SK-N-SH (cell line): ENCODE measurements at regions not wholly inside any gene's neighbourhood (a gene's known extent, or its start where the extent isn't known, plus 50 kb on each side); places are given as distances from the start of the nearest gene placed in this dataset.

Experiments
- CTCF ChIA-PET: fragments of 300-600, 350-600 bp; formaldehyde crosslinking; extraction: SDS; loops from one replicate; lab custom pipeline; 2021; lab: Yijun Ruan, JAX
- POLR2A ChIA-PET: fragments of 350-600 bp; sonication (Branson Sonifier 250); formaldehyde crosslinking; extraction: SDS; loops from one replicate; lab custom pipeline; 2020; ENCODE audit warnings: antibody characterized with exemption, inconsistent platforms; lab: Yijun Ruan, JAX
- DNase-seq: peaks from one replicate; pipeline ENCODE4 v3.0.0; 2012
- H2AFZ ChIP-seq: fragments of 200-600 bp; sonication (generic); 2 replicates; pipeline ENCODE4 v1.8.1; 2016; ENCODE audit warnings: antibody characterized with exemption, mild to moderate bottlenecking, low read depth
- H3F3A ChIP-seq: fragments of 200-600 bp; sonication (generic); replicated peaks from 2 replicates; pipeline ENCODE3; 2016; ENCODE audit warnings: antibody characterized with exemption, mild to moderate bottlenecking; ENCODE audit not compliant: insufficient read depth
- H3K27ac ChIP-seq, 2 experiments: fragments of 200-500 bp in 1 of 2; fragments of 200-600 bp in 1 of 2; sonication (Bioruptor generic) in 1 of 2; sonication (generic), shearing (Covaris generic) in 1 of 2; 2 replicates each; pipeline versions ENCODE4 v1.5.1 to v1.6.1; 2014 to 2016; ENCODE audit warnings: low read depth in 2 of 2, inconsistent platforms in 1 of 2, low read length in 1 of 2, mild to moderate bottlenecking in 1 of 2, mixed read lengths in 1 of 2
- H3K27me3 ChIP-seq: fragments of 200-600 bp; sonication (generic), shearing (Covaris generic); 2 replicates; pipeline ENCODE4 v1.6.1; 2016; ENCODE audit warnings: mixed run types; ENCODE audit not compliant: insufficient read depth
- H3K36me3 ChIP-seq, 2 experiments: fragments of 200-500 bp in 1 of 2; fragments of 200-600 bp in 1 of 2; sonication (Bioruptor generic) in 1 of 2; sonication (generic) in 1 of 2; replicated peaks in 1 of 2; 2 replicates each; pipeline versions ENCODE3 to v1.5.1; 2014 to 2016; ENCODE audit warnings: low read length in 1 of 2, mild to moderate bottlenecking in 1 of 2; ENCODE audit not compliant: insufficient read depth in 2 of 2, control insufficient read depth in 1 of 2
- H3K4me1 ChIP-seq, 2 experiments: fragments of 200-500 bp in 1 of 2; fragments of 200-600 bp in 1 of 2; sonication (Bioruptor generic) in 1 of 2; sonication (generic), shearing (Covaris generic) in 1 of 2; 2 replicates each; pipeline versions ENCODE4 v1.5.1 to v1.6.1; 2014 to 2016; ENCODE audit warnings: low read depth in 1 of 2, low read length in 1 of 2, mixed run types in 1 of 2; ENCODE audit not compliant: insufficient read depth in 2 of 2, control insufficient read depth in 1 of 2
- H3K4me2 ChIP-seq: fragments of 200-600 bp; sonication (generic), shearing (Covaris generic); 2 replicates; pipeline ENCODE4 v1.6.1; 2017; ENCODE audit warnings: mixed run types
- H3K4me3 ChIP-seq, 2 experiments: fragments of 200-500 bp in 1 of 2; fragments of 200-600 bp in 1 of 2; sonication (Bioruptor generic) in 1 of 2; sonication (generic), shearing (Covaris generic) in 1 of 2; 2 replicates each; pipeline versions ENCODE4 v1.5.1 to v1.8.1; 2014 to 2016; ENCODE audit warnings: low read depth in 2 of 2, inconsistent platforms in 1 of 2, low read length in 1 of 2, mild to moderate bottlenecking in 1 of 2, mixed read lengths in 1 of 2, moderate library complexity in 1 of 2
- H3K79me2 ChIP-seq: fragments of 200-600 bp; sonication (generic); 2 replicates; pipeline ENCODE4 v1.8.1; 2017; ENCODE audit warnings: mild to moderate bottlenecking; ENCODE audit not compliant: insufficient read depth
- H3K9ac ChIP-seq: fragments of 200-600 bp; sonication (generic); 2 replicates; pipeline ENCODE4 v1.6.1; 2017; ENCODE audit warnings: mixed run types
- H3K9me2 ChIP-seq: fragments of 200-600 bp; sonication (generic); 2 replicates; pipeline ENCODE4 v1.6.1; 2017; ENCODE audit warnings: mixed run types
- H3K9me3 ChIP-seq: fragments of 200-600 bp; sonication (generic); 2 replicates; pipeline ENCODE4 v1.6.1; 2017; ENCODE audit warnings: mixed run types, mild to moderate bottlenecking, moderate library complexity
- H4K20me1 ChIP-seq: fragments of 200-600 bp; sonication (generic); 2 replicates; pipeline ENCODE4 v1.6.1; 2017; ENCODE audit warnings: mild to moderate bottlenecking, mixed run types; ENCODE audit not compliant: insufficient read depth
- CHD2 ChIP-seq: fragments of 150-350 bp; IDR thresholded peaks from 2 replicates; pipeline ENCODE4 v1.6.1; 2018; ENCODE audit warnings: low read length; ENCODE audit not compliant: partially characterized antibody
- CTCF ChIP-seq: fragments of 200-600 bp; sonication (generic); IDR thresholded peaks from 2 replicates; pipeline ENCODE4 v1.6.1; 2017; ENCODE audit warnings: antibody characterized with exemption, mild to moderate bottlenecking, moderate library complexity
- ELF1 ChIP-seq: IDR thresholded peaks from 2 replicates; pipeline ENCODE4 v1.4.0; 2012
- EP300 ChIP-seq, 2 experiments: IDR thresholded peaks; 2 replicates each; pipeline versions ENCODE4 v1.4.0 to v1.6.1; 2012; ENCODE audit warnings: borderline replicate concordance in 1 of 2, low read depth in 1 of 2, low read length in 1 of 2
- EZH2phosphoT487 ChIP-seq: fragments of 200-600 bp; sonication (generic); IDR thresholded peaks from 2 replicates; pipeline ENCODE4 v1.6.1; 2017; ENCODE audit warnings: low read depth, mixed run types, mild to moderate bottlenecking, antibody characterized with exemption, moderate library complexity, borderline replicate concordance
- FOXJ3 ChIP-seq: sonication (generic); formaldehyde crosslinking; IDR thresholded peaks from 2 replicates; pipeline ENCODE4 v1.5.1; 2020; ENCODE audit warnings: mild to moderate bottlenecking, missing genetic modification reagents
- GABPA ChIP-seq: IDR thresholded peaks from 2 replicates; pipeline ENCODE4 v1.4.0; 2012; ENCODE audit warnings: low read depth, mild to moderate bottlenecking
- GATA2 ChIP-seq: sonication (generic); formaldehyde crosslinking; IDR thresholded peaks from 2 replicates; pipeline ENCODE4 v1.5.0; 2020; ENCODE audit warnings: mild to moderate bottlenecking, missing genetic modification reagents
- MEF2A ChIP-seq: IDR thresholded peaks from 2 replicates; pipeline ENCODE4 v1.4.0; 2012; ENCODE audit warnings: low read depth, borderline replicate concordance
- MXI1 ChIP-seq: IDR thresholded peaks from 2 replicates; pipeline ENCODE4 v1.6.1; 2012; ENCODE audit warnings: mild to moderate bottlenecking, low read depth, low read length, improper control_type of control experiment
- NFIC ChIP-seq: IDR thresholded peaks from 2 replicates; pipeline ENCODE4 v1.4.0; 2012; ENCODE audit warnings: borderline replicate concordance
- PBX3 ChIP-seq: IDR thresholded peaks from 2 replicates; pipeline ENCODE4; 2012
- POLR2AphosphoS5 ChIP-seq: IDR thresholded peaks from 2 replicates; pipeline ENCODE4 v1.6.1; 2012; ENCODE audit warnings: low read depth, low read length
- RAD21 ChIP-seq: IDR thresholded peaks from 2 replicates; pipeline ENCODE4 v1.6.1; 2012; ENCODE audit warnings: mild to moderate bottlenecking, low read length
- RXRA ChIP-seq: IDR thresholded peaks from 2 replicates; pipeline ENCODE4 v1.4.0; 2012; ENCODE audit warnings: low read depth, mild to moderate bottlenecking, borderline replicate concordance
- SIN3A ChIP-seq: IDR thresholded peaks from 2 replicates; pipeline ENCODE4 v1.6.1; 2012; ENCODE audit warnings: low read depth, mild to moderate bottlenecking, low read length, moderate library complexity, borderline replicate concordance
- TAF1 ChIP-seq: IDR thresholded peaks from 2 replicates; pipeline ENCODE4 v1.6.1; 2012; ENCODE audit warnings: low read depth, mild to moderate bottlenecking, low read length, moderate library complexity, borderline replicate concordance
- TCF12 ChIP-seq: IDR thresholded peaks from 2 replicates; pipeline ENCODE4 v1.4.0; 2012
- TEAD4 ChIP-seq: IDR thresholded peaks from 2 replicates; pipeline ENCODE4 v1.4.0; 2012; ENCODE audit warnings: mild to moderate bottlenecking, borderline replicate concordance; ENCODE audit not compliant: insufficient read depth
- YY1 ChIP-seq: IDR thresholded peaks from 2 replicates; pipeline ENCODE4 v1.4.0; 2012; ENCODE audit warnings: low read depth, mild to moderate bottlenecking
- WGBS: methylation state at CpG from one replicate; pipeline ENCODE4 v1.1.6; 2017; ENCODE audit warnings: low lambda C conversion rate; 5-methylcytosine and 5-hydroxymethylcytosine counted together
- TF ChIP-seq, protein P1 (sequence below): IDR thresholded peaks from 2 replicates; pipeline ENCODE4 v1.4.0; 2012; ENCODE audit warnings: low read depth, borderline replicate concordance
- TF ChIP-seq, protein P2 (sequence below): fragments of 150-350 bp; IDR thresholded peaks from 2 replicates; pipeline ENCODE4 v1.6.1; 2017; ENCODE audit warnings: antibody characterized with exemption, low read length, low read depth, borderline replicate concordance

GRCh38 chr6:84854811-84855400 is 90.5 kb upstream of the TBX18 start:
- Histone ChIP-seq H3K4me2 (no peak overlapping the region), H3K4me1 (no peaks in the 10 kb centered on the region), H3K27me3 (peaks cover 10% of the 10 kb centered on the region; the same call in 1 of the 2 replicates), H3K36me3 (no peaks in the 10 kb centered on the region), H3K4me3 (no peak overlapping the region), H2AFZ (no peak overlapping the region), H3K27ac (no peak overlapping the region), H4K20me1 (no peaks in the 10 kb centered on the region), H3K79me2 (no peaks in the 10 kb centered on the region), H3F3A (no peaks in the 10 kb centered on the region), H3K9ac (no peak overlapping the region), H3K9me2 (no peaks in the 10 kb centered on the region), H3K9me3 (no peaks in the 10 kb centered on the region)
- whole genome bisulfite sequencing = 14% methylated on average over 8 of the region's 8 CpGs
- no peak for TF ChIP-seq TAF1
- TF ChIP-seq TEAD4 = no peak
- no peak for TF ChIP-seq POLR2AphosphoS5
- no peak for TF ChIP-seq GATA2 (CRISPR knock-in tag)
- TF ChIP-seq FOXJ3 (CRISPR knock-in tag) = no peak
- no peak for TF ChIP-seq EZH2phosphoT487
- TF ChIP-seq MXI1 = no peak
- TF ChIP-seq NFIC = no peak
- no peak for TF ChIP-seq CHD2
- TF ChIP-seq GABPA = no peak
- TF ChIP-seq CTCF = no peak
- TF ChIP-seq RXRA = no peak
- no peak for TF ChIP-seq TCF12
- TF ChIP-seq, protein P1, sequence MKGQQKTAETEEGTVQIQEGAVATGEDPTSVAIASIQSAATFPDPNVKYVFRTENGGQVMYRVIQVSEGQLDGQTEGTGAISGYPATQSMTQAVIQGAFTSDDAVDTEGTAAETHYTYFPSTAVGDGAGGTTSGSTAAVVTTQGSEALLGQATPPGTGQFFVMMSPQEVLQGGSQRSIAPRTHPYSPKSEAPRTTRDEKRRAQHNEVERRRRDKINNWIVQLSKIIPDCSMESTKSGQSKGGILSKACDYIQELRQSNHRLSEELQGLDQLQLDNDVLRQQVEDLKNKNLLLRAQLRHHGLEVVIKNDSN = no peak
- no peak for TF ChIP-seq RAD21
- no peak for TF ChIP-seq MEF2A
- no peak for TF ChIP-seq YY1
- ChIA-PET POLR2A (no interaction called here), CTCF (no interaction called here)
- peak; percentile 1 for DNase-seq

DNA sequence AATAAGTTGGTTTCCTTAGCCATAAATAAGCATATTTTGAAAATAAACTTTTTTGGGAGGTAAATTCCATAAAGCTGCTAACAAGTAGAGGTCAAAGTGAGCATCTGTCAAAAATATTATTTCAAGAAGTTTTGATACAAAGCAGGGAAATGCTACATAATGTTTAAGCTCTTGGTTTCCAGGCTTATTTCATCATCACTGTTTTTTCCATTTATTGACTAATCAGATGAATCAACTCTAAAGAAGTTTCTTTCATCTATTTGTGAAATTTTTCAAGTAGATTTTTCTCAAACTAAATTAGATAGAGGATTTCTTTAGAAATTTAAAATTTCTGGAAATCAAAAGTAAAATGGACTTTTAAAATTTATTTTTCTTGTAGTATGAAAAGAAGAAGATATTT is 89.5 kb upstream of the TBX18 start:
- Histone ChIP-seq H4K20me1 (no peaks in the 10 kb centered on the region), H3K4me1 (no peaks in the 10 kb centered on the region), H3K4me3 (no peak overlapping the region), H3K27ac (no peak overlapping the region), H3K36me3 (no peaks in the 10 kb centered on the region), H3F3A (no peaks in the 10 kb centered on the region), H3K9me3 (no peaks in the 10 kb centered on the region), H3K9ac (no peak overlapping the region), H3K79me2 (no peaks in the 10 kb centered on the region), H3K4me2 (no peak overlapping the region), H3K9me2 (no peaks in the 10 kb centered on the region), H2AFZ (no peak overlapping the region), H3K27me3 (peaks cover 1% of the 10 kb centered on the region; the same call in 1 of the 2 replicates)
- POLR2A ChIA-PET = no interaction called here
- DNase-seq = no peak
- CTCF ChIA-PET = no interaction called here
- TF ChIP-seq CHD2 (no peak), PBX3 (no peak), EP300 (IDR thresholded peaks at IDR 0.05; ENCODE audit: borderline replicate concordance in 1 of 2, low read depth in 1 of 2, low read length in 1 of 2) (no peak), GATA2 (CRISPR knock-in tag) (no peak), ELF1 (no peak), SIN3A (no peak), TCF12 (no peak)
- TF ChIP-seq, protein P2, sequence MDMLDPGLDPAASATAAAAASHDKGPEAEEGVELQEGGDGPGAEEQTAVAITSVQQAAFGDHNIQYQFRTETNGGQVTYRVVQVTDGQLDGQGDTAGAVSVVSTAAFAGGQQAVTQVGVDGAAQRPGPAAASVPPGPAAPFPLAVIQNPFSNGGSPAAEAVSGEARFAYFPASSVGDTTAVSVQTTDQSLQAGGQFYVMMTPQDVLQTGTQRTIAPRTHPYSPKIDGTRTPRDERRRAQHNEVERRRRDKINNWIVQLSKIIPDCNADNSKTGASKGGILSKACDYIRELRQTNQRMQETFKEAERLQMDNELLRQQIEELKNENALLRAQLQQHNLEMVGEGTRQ = no peak
